HG03521 (cell line): ENCODE measurements at regions not wholly inside any gene's neighbourhood (a gene's known extent, or its start where the extent isn't known, plus 50 kb on each side); places are given as distances from the start of the nearest gene placed in this dataset.

Experiments used
- ATAC-seq: cut with Tn5 transposase; IDR thresholded peaks from one replicate; pipeline ENCODE4 v1.9.1; 2021; ENCODE audit warnings: mild to moderate bottlenecking, moderate library complexity; ENCODE audit not compliant: unreplicated experiment

DNA sequence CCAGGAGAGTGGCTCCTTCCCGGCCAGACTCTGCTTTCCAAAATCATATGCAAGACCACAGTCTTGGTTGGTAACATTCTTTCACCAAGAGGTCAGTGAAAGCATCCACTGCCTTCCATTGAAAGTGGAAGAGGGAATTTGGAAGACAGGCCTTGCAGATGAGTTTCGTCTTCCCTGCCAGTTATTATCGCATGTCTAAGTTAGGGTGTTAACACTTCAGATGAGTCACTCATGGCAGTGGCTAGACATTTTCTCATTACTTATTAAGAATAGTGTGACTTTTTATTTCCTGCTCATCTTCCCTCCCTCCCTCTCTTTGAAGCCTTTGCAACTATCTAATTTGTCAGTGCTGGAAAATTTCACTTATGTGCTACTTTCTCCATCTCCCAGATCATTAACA lies 102.9 kb upstream of the EPB41L3 start:
- no peak for ATAC-seq

DNA sequence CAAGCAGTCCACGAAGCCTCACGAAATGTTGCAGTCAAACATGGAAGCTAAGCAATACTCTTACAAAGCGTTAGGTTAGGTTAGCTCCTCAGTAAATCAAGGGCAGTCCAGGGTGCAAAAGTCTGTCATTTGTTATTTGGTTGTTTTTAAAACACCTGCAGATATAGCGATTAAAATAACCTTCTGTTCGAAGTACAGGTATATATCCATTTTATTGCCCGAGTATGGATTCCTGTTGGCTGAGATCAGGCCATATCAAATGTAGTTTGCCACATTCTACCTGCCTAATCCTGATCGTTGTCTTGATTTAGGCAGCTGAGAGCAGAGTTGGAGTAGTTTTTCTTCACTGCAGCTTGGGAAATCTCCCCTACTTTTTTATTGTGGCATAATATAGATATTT lies 99.5 kb upstream of the EPB41L3 start:
- ATAC-seq: no peak

DNA sequence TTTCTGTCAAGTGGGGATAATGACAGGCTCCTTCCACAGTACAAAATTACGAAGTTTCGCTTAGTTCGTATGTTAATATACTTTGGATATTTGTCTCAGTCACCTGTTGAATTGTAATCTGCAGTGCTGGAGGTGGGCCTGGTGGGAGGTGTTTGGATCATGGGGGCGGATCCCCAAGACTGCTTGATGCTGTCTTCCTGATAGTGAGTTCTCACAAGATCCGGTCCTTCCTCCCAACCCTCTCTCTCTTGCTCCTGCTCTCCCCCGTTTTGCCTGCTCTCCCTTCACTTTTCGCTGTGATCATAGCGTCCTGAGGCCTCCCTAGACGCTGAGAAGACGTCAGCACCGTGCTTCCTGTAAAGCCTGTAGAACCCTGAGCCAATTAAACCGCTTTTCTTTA lies 97.1 kb upstream of the EPB41L3 start:
- no peak for ATAC-seq

DNA sequence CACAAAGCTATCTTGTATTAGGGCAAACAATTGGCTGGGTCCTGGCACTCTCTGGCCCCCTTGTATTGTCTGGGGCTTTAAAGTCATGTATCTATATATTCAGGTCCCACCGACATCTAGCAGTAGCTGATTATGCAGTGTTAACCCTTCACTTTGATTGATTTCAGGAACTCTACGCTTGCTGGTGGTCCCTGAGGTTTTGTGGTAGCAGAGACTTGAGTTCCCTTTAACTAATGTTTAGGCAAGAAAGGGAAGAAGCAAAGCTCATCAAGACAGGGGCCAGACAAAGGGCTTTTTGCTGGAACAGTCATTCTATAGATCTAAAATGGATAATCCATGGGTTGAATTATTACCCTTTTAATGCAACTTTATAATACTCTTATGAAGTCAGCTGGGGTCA lies 95.3 kb upstream of the EPB41L3 start:
- no peak for ATAC-seq

DNA sequence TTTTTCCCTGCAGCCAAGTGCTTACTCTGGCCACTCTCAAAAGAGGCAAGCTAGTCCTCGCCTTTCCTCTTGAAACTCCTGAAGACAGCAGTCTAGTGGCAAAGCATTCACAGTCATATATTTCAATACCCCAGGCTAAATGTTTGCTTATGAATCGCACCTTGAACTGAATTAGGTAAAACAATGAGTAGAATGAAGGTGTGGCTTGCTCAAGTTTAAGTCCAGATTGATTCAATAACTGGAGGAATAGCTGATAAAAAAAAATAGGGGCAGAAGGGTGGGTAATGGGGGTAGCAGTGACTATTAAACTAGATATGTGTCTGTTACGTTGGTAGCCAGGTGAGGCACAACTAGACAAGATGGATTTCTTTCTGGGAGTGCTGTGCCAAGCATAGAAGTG lies 88.2 kb upstream of the EPB41L3 start:
- no peak for ATAC-seq

DNA sequence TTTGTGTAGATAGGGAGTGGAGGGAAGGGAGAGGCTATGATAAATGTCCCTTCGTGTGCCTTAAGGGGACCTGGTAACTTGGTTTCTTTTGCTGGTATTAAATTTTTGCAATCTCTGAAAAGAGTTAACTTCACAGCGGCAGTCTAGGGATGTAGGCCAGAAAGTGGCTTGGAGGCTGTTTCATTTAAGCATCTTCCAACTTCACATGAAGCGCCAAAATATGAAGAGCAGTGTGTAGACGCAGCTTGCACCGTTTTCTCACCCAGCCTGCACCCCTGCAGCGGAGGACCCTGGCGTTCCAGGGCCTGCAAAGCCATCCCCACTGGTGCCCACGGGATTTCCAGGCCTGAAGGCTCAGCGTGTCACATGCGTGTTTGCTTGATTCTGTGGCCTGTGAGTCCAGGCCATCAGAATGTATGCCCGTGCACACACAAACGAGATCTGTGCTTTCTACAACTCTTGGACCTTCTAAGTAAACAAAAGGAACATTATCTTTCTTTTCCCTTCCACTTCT lies 87.2 kb upstream of the EPB41L3 start:
- ATAC-seq: no peak

DNA sequence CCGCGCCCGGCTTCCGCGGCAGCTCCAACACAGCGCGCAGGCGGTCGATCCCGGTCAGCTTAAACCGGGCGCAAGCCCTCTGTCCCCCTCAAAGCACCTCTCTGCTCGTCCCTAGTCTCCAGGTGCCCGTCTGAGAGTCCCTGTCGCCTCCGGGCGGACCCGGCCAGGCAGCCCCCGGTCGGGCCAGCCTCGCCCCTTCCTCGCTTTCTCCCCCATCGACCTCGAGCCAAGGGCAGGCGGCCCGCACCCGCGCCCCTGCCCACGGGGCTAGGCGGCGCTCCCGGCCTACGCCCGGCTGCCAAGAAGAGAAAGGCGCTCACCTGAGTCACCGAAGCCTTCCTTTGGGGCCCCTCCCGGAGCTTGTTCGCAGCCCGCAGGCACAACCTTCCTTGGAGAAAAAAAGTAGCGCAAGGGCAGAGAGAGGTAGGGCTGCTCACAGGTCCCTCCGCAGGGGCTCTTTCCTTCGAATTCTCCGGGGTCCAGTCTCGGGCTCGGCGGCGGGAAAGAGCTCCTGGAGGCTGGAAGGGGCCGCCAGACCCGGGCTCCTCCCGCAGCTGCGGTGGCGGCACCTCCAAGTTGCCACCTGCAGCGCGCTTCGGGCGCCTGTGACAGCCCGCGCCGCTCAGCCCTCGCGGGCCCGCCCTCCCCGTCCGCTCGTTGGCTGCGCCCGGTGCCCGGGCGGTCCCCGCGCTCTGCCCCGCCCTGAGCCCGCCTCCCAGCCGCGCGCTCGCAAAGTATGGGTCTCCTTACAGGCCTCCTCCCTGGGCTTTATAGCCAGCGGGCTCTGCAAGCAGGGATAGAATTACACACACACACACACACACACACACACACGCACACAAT lies 86.5 kb upstream of the EPB41L3 start:
- ATAC-seq: peak; percentile 89

DNA sequence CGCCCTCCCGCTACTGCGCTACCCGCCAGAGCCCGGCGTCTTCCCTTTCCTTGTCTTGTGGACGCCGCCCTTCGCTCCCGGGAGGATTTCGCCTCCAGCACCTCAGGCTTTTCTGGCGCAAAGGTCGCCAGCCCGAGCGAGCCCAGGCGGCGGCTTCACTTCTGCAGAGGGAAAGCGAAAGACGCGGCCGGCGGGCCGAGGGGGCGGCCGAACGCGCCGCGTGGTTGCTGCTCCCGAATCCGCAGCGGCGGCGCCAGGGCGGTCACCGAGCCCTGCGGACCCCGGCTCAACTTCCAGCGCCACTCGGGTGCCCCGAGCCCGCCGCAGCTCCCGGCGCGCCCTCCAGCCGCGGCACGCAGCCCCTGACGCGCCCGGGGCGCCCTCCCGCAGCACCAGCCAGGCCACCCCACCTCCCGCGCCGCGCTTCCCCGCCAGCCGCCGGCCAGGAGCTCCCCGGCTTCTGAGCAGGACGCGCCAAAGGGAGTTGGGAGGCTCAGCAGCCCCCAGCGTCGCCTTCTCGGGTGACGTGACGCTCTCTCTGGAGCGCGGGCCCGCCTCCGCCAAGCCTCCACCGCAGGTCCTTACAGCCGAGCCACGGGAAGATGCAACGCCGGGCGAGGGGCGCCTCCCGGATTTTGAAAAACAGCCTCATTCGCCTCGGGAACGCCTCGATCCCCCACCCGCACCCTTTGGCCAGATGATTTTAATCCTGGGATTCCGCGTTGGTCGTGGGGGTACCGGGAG lies 84.9 kb upstream of the EPB41L3 start:
- peak; percentile 31 for ATAC-seq

DNA sequence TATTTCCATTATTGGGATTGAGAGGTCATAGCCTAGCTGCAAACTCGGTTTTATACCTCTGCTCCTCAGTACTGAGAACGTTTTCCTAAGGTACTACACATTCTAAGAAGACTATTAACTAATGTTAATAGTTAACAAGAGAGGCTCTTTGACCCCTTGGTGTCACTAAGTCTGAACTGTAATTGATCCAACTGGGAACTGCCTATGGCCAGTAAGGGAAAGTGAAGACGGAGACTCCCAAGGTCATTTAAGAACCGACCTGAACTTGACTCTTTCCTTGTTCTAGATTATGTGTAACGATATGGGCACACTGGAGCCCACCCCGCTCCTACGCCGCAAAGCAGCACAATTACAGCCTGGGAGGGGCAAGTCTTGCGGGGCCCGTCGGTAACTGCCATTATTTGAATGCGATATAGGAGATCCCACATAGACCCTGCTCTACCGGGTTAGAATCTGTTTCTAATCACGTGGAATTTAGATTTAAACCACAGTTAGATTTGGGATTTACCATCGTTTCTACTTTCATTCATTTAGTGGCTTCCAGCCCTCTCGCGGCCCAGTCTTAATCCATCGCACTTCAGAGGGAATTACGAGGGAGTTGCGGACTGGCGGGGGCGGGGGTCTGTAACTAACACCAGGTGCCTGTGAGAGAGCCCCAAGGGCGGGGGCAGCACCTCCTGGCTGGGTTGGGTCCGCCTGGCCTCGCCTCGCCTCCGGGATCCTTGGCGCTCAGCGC lies 84.1 kb upstream of the EPB41L3 start:
- ATAC-seq: no peak

DNA sequence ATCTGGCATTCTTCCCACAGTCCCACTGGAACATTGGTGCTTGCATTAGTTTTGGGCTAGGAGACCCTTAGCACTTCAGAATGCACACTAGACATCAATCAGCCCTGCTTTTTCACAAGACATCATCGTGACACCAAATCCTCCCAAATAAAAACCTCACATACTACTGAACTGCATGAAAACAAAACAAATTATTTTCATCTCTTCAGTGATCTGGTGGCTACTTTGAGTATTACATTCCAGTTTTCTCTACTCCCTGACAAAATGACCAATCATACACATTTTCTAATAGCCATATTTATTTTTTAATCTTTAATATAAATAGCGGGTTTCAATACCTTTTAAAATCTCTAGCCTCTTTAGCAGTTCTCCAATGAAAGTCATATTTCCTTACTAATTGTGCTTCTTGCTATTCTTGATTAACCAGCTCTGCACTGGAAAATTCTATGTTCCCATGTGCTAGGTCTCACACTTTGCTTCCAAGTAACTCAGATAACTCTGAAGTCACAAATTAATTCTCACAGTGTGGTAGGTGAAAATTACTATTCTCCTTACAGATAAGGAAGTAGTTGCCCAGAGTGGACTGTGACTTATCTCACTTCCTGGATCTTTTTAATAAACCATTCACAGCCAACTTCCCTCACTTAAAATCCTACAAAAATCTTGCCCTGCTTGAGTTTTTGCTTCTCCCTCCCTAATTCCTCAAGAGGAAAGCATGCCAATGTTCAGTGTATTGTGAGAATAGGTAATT lies 82.5 kb upstream of the EPB41L3 start:
- ATAC-seq: no peak

DNA sequence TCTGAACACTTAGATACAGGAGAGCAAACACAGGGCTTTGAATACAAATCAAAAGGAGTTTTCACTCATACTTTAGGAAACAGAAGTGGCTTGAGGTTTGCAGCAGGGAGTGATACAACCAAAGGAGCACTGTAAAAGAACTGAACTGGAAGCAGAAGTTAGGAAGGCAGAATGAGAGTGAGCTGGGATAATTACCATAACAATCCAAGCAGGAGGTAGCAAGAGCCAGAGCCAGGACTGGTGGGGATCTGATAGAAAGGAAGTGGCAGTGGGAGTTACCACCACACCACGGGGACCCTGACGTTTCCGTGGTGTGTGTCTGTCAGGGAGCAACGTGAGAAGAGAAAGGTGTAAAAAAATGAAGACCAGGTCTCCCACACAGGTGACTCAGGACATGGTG lies 81.3 kb upstream of the EPB41L3 start:
- ATAC-seq: no peak

DNA sequence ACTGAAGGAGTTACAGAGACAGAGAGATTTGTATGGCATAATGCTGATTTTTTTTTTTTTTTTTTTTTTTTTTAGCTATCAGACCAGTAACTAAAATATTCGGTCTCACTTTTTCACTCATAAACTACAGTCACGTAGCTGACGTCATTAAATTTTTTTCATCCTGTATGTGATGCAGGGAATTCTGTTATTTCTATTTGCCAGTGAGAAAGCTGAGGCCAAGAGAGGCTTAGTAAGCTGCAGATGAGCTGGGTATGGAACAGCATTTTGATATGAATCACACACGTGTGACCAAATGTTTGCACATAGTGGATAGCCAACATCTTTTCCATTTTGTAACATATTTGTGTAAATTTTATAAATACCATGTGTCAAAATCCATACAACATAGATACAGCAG lies 79.1 kb upstream of the EPB41L3 start:
- no peak for ATAC-seq

DNA sequence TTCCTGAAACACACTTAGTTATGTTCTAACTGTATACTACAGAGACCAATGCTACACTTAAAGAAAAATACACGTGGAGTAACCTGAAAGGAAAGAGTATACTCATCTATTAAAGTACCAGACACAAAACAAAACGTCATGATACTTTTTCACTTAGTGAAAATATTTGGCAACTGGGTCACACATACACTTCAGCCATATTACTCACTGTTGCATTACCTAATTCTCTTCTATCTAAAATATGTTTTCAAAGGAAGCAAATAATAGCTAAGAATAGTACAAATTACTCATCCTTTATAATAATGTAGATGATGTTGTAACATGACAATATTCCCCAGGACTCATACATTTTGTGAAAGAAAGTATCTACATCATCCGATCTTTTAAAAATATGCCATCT lies 76.5 kb upstream of the EPB41L3 start:
- no peak for ATAC-seq

DNA sequence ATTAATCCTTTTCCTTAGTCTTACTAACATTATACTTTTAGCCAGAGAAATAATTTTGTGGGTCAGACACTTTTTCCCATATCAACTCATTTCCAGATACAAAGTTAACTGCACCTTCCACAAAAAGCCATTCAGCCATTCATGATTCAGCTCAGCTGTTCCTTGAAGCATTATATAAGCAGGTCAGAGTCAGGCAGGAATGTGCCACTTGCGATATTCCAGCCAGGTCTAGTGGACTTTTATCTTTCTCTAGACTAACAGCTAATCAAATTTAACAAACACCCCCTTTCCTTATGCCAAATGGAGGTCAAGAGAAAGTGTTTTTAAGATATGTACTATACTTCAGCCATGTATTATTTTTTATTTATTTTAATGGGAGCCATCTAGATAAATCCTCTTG lies 75.6 kb upstream of the EPB41L3 start:
- ATAC-seq: no peak

DNA sequence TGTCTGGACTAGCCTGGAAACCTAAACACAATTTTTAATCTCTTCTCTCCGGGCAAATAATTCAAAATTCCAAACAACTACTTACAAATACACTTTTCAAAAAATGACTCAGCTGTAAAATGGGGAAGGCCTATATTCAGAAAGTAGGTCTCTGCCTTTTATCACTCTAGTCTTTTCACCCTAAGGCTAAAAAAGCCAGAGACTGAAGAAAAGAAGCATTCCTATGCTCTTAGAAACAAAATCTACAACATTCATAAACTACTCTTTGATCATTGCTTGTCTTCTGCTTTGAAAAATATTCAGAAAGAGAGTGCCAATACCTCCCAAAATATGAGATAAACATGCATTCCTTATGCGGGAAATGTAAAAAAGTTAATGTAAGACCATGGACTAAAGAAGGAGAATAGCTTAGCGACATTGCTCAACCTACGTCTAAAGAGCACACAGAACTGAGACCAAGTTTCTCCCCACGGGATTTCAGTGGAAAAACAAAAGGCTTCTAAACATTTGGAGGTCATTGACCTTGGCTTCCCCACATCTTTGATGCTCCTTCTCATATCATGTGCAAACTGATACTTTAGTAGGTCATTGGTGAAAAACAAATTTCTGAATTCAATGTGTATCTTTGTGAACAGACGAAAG lies 74.4 kb upstream of the EPB41L3 start:
- ATAC-seq: no peak

DNA sequence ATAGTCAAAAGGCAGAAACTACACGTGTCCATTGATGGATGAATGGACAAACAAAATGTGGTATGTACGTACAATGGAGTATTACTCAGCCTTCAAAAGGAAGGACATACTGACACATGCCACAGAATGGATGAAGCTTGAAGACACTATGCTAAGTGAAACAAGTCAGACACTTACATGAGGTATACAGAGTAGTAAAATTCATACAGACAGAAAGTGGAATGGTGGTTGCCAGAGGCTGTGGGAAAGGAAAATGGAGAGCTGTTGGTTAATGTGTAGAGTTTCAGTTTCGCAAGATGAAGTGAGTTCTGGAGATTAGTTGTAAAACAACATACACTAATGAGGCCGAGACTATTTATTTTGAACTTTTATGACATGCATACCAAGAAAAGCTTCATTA lies 67.4 kb upstream of the EPB41L3 start:
- no peak for ATAC-seq

DNA sequence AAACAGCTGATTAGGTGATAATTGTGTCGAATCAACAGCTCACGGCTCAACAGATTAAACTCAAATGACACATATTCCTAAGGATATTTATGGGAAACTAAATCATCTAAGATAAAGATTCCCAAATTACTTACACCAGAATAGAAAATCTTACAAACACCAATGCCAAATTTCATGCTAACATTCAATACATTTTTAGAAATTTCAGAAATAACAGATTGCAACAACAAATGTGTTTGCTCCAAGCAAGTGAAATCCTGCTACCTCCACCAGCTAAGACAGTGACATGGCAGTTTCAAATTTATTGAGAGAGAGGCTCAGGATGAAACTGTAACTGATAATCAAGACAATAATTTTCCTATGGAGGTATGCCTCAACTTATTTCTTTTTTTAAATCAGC lies 65.0 kb upstream of the EPB41L3 start:
- ATAC-seq: no peak

DNA sequence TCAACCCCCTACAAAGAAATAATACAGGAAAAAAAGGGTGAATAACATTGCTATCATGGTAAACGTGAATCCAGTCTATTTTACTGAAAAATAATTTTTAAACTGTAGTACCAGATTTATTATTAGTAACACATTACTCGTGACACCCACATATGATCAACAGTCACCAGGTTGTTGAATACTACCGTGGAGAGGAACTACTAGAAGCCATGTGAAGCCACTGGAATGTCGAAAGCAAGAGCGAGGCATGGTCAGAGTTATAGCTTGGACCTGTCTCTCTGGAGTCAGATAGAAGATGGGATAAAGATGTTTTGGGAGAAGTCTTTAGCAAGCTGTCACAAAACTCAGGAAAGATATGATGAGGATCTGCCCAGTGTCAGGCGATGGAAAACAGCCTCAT lies 63.2 kb upstream of the EPB41L3 start:
- no peak for ATAC-seq

DNA sequence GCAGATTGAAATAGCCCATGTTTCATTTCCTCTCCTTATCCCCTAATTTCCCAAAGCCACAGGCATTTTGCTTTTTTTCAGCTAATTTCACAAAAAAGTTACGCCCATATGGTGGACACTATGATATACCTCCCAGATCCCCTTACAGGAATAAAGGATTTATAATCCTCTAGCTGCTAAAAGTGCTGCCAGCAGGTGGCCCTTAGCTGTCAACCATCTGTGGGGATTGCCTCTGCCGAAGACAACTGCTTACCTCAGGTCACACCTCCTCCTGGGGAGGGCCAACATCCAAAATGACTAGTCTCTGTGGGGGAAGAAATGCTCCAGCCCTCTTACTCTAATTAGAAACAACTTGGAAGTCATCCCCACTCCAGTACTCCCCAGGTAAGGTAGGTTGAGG lies 61.0 kb upstream of the EPB41L3 start:
- no peak for ATAC-seq

DNA sequence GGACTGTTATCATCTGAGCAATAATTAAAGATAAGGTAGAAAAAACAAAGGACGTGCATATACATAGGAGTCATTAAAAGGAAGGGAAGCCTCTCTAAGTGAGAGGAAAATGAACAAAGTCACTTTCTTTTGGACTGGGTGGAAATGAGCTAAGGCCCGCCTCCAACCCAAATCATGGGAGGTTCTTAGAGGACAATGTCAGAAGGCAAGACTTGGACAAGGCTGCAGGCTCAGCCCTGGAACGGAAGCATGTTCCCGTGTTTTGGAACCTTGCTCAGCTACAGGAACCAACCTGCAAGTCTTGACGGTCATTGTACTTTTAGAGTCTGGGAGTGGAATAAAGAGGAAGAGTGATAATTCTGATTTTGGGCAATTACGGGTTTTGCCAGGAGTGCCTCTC lies 59.4 kb upstream of the EPB41L3 start:
- no peak for ATAC-seq
